Activated naive CD4-positive, alpha-beta T cell treated with anti-CD3 and anti-CD28 coated beads, Interleukin-2, amount 50 U/mL, for 72 hours (primary cell): ENCODE measurements at regions not wholly inside any gene's neighbourhood (a gene's known extent, or its start where the extent isn't known, plus 50 kb on each side); places are given as distances from the start of the nearest gene placed in this dataset.

Source experiments
- ATAC-seq, 2 donors: fragments of 150-1000 bp; cut with Tn5 transposase; 2 replicates each; pipeline ENCODE4 v1.10.0; 2021; ENCODE audit warnings: mild to moderate bottlenecking in 2 of 2, moderate library complexity in 2 of 2
- DNase-seq, 2 donors: peaks; one replicate each; pipeline ENCODE4 v3.0.0; 2021 to 2022; ENCODE audit warnings: low spot score in 2 of 2
- H3K27ac Mint-ChIP-seq, 2 donors: one replicate each; pipeline ENCODE4 v1.8.0; 2022; ENCODE audit warnings: mild to moderate bottlenecking in 2 of 2, mixed read lengths in 2 of 2
- H3K36me3 Mint-ChIP-seq, 2 donors: one replicate each; pipeline ENCODE4 v1.8.0; 2022; ENCODE audit warnings: mixed read lengths in 2 of 2
- H3K9me3 Mint-ChIP-seq, 2 donors: one replicate each; pipeline ENCODE4 v1.8.0; 2022; ENCODE audit warnings: mixed read lengths in 2 of 2

- DNase-seq (no peak), ATAC-seq (no peak)
- Mint-ChIP-seq H3K36me3 (no peaks in the 10 kb centered on the region), H3K27ac (no peak overlapping the region), H3K9me3 (no peaks in the 10 kb centered on the region)
These were observed 74.6 kb downstream of the FEM1C start for GRCh38 chr5:115469904-115470516.

DNA sequence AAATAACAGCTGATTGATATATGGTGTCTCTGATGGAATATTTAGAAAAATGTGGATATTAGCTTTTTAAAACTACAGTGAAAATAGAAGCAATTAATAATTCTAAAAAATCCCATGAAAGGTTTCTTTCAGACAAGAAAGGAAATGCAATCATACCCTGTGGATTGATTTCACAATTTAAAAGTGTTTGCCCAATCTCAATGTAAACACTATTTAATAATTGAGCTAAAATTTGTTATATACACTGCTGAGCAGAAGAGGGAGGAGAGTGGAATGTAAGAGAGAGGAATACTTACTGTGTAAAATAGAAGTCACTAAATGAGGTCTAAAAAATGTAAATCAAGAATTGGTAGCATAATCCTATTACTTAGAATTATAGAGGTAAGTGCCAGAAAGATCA, 76.9 kb downstream of the FEM1C start:
- no peaks in the 10 kb centered on the region for H3K36me3 Mint-ChIP-seq
- H3K27ac Mint-ChIP-seq, result no peak overlapping the region
- DNase-seq (no peak), ATAC-seq (no peak)
- H3K9me3 Mint-ChIP-seq, result no peaks in the 10 kb centered on the region

DNA sequence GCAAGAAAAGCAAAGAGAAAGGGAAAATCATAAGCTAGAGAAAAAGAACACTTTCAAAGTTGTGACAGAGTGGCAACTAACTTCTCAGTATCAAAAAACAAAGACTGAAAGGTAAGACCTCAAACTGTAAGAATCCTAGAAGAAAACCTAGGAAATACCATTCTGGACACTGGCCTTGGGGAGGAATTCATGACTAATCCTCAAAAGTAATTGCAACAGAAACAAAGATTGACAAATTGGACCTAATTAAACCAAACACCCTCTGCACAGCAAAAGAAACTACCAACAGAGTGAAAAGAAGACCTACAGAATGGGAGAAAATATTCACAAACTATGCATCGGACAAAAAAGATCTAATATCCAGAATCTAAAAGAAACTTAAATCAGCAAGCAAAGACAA, 79.1 kb downstream of the FEM1C start:
- ATAC-seq (no peak), DNase-seq (no peak)
- Mint-ChIP-seq H3K27ac (no peak overlapping the region), H3K9me3 (no peaks in the 10 kb centered on the region), H3K36me3 (no peaks in the 10 kb centered on the region)

DNA sequence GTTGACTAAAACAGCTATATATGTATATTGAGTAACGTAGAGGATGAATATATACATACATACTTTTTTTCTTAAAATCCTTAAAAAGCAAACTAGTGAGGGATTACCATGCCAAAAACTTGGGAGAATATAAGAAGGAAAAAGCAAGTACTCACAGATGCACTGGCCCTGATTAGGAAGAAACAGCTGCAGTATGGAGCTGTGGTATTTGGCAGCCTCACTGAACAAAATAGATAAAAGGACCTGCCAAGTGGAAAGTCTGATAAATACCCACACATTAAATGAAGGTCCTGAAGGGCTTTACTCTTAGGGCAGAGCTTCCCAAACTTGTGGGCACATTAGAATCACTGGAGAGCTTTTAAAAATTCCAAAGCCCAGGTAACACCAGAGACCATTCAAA, 80.6 kb downstream of the FEM1C start:
- Mint-ChIP-seq H3K9me3 (no peaks in the 10 kb centered on the region), H3K27ac (no peak overlapping the region), H3K36me3 (no peaks in the 10 kb centered on the region)
- DNase-seq (no peak), ATAC-seq (no peak)

DNA sequence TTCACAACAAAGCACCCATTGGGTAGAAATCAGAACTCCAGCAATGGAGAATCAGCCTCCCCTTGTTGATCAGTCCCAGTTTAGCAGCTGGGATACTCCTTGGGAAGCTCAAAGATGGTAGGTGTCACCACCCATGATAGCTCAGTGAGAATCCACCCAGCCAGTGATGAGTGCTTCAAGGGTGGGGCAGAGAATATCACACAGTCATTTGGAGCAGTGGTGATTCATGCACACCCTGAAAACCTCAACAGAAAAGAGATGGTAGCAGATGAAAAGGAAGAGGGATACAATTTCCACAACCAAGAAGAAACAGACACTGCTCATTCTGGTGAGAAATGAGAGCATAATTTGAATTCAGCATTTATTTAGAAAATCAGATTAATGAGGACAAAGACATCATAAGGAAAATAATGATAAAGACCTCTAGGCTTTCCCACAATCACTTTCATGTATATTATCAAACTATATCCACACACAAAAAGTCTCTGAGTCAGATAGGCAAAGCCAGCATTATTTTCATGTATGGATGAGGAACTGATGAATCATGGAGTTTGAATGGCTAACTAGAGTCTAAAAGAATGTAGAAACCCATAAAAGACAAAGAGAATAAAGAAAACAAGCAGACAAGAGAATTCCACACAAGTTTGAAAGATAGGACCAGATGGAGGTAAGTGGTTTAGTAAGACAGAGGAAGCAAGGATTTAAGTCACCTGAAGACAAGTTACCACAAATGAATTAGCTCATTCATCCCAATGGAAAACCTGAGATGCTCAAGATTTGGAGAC, 82.9 kb downstream of the FEM1C start:
- H3K27ac Mint-ChIP-seq, result peak overlapping the region; percentile 0 to 68
- no peaks in the 10 kb centered on the region for H3K36me3 Mint-ChIP-seq
- no peaks in the 10 kb centered on the region for H3K9me3 Mint-ChIP-seq
- DNase-seq (peak in 1 of 2 donors; percentile 50), ATAC-seq (peak; percentile 87 to 91)

GRCh38 chr5:115461093-115461492, 83.5 kb downstream of the FEM1C start:
- H3K36me3 Mint-ChIP-seq, result no peaks in the 10 kb centered on the region
- no peaks in the 10 kb centered on the region for H3K9me3 Mint-ChIP-seq
- ATAC-seq (no peak), DNase-seq (no peak)
- peak overlapping the region; percentile 0 to 68 for H3K27ac Mint-ChIP-seq

DNA sequence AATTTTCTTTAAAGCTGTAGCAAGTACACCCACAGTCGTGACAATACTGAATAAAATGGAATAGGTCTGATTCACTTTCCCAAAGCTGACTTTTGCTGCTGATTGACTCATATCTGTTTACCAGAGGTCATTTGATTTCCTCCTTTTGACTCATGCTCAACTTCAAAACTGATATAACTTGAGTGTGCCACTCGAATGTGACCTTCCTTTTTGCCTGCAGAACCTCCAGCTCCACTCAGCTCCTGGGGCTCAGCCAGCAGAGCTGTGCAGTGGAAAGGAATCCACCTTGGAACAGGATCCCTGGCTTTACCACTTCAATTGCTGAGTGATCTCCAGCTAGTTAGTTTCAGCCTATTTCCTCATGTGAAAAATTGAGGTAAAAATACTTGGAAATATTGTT, 84.1 kb downstream of the FEM1C start:
- DNase-seq (peak in 1 of 2 donors; percentile 29), ATAC-seq (peak; percentile 73 to 75)
- no peaks in the 10 kb centered on the region for H3K9me3 Mint-ChIP-seq
- H3K27ac Mint-ChIP-seq, result no peak overlapping the region
- H3K36me3 Mint-ChIP-seq, result no peaks in the 10 kb centered on the region

GRCh38 chr5:115459855-115460341, 84.7 kb downstream of the FEM1C start:
- ATAC-seq, result peak in 1 of 2 donors; percentile 14

GRCh38 chr5:115458416-115458815, 86.2 kb downstream of the FEM1C start:
- no peak for ATAC-seq
- DNase-seq, result no peak
- Mint-ChIP-seq H3K36me3 (no peaks in the 10 kb centered on the region), H3K9me3 (no peaks in the 10 kb centered on the region), H3K27ac (no peak overlapping the region)

More at GRCh38 chr5:115459855-115460341, 84.7 kb downstream of the FEM1C start:
- no peaks in the 10 kb centered on the region for H3K9me3 Mint-ChIP-seq
- H3K27ac Mint-ChIP-seq, result no peak overlapping the region
- no peaks in the 10 kb centered on the region for H3K36me3 Mint-ChIP-seq
- DNase-seq, result no peak

DNA sequence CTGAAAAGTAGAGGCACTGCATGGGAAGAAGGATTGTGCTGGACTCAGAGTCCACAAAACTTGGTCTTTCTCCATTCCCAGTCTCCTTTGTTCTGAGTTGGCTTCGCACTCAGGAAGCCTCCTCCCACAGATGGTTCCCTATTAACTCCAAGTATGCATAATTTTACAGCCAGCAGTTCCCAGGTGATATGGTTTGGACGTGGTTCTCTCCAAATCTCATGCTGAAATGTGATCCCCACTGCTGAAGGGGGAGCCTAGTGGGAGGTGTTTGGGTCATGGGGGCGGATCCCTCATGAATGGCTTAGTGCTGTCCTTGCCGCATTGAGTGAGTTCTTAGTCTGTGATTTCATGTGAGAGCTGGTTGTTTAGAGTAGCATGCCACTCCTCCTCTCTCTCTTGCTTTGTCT, 86.6 kb downstream of the FEM1C start:
- ATAC-seq (no peak), DNase-seq (no peak)
- Mint-ChIP-seq H3K36me3 (no peaks in the 10 kb centered on the region), H3K9me3 (no peaks in the 10 kb centered on the region), H3K27ac (no peak overlapping the region)

DNA sequence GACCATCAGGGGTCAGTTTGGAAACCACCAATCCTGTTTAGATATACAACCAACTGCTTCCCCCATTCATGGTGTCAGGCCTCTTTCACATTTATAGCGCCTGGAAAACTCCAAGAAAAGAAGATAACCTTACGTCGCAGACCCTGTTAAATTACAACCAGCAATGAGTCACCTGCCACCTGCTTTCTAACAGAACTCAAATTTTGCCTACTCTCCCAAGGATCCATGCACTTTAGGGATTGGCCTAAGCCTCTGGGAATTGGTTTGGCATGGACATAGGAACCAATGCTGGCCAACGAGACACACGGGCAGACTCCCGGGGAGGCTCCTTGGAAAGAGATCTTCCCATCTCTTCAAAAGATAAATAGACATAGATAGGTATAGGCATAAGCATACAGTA, 87.0 kb downstream of the FEM1C start:
- DNase-seq (no peak), ATAC-seq (no peak)
- no peak overlapping the region for H3K27ac Mint-ChIP-seq
- H3K36me3 Mint-ChIP-seq, result no peaks in the 10 kb centered on the region
- no peaks in the 10 kb centered on the region for H3K9me3 Mint-ChIP-seq

GRCh38 chr5:115456539-115457040, 88.0 kb downstream of the FEM1C start:
- Mint-ChIP-seq H3K36me3 (no peaks in the 10 kb centered on the region), H3K27ac (no peak overlapping the region), H3K9me3 (no peaks in the 10 kb centered on the region)
- ATAC-seq (no peak), DNase-seq (no peak)

DNA sequence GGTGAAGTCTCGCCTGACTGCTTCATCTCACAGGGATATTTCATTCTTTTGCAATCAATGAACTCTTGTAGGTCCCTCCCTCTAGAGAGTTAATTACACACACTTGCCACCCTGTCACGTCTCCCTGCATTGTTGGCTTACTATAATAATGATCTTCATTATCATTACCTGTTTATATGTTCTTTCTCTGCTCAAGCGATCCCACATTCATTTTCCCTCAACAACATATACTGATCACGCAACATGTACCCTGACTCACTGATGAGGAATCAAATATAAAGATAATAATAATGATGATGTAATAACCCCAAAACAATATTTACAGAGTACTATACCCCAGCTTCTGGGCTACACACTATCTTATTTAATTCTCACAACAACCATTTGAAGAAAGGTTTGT, 88.5 kb downstream of the FEM1C start:
- Mint-ChIP-seq H3K9me3 (no peaks in the 10 kb centered on the region), H3K36me3 (no peaks in the 10 kb centered on the region), H3K27ac (no peak overlapping the region)
- DNase-seq, result no peak
- ATAC-seq, result no peak

DNA sequence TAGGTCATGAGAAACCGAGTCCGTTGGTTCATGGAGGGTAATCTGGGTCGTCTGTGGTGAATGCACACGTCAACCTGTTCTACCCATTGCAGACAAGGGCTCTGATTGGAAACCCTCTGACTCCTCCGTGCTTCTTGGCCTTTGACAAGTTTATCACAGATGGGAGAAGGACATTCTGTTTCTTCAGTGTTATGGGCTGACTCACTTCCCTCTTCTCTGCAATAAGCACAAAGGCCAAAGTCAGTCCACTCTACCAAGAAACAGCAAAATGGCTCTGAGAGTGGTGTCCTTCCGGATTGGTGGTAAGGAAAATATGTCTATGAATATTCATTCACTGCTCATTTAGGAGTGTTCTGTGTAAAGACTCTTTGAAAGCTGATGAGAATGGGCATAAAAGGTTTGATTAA, 89.3 kb downstream of the FEM1C start:
- H3K27ac Mint-ChIP-seq, result no peak overlapping the region
- H3K36me3 Mint-ChIP-seq, result no peaks in the 10 kb centered on the region
- DNase-seq (no peak), ATAC-seq (no peak)
- H3K9me3 Mint-ChIP-seq, result no peaks in the 10 kb centered on the region

DNA sequence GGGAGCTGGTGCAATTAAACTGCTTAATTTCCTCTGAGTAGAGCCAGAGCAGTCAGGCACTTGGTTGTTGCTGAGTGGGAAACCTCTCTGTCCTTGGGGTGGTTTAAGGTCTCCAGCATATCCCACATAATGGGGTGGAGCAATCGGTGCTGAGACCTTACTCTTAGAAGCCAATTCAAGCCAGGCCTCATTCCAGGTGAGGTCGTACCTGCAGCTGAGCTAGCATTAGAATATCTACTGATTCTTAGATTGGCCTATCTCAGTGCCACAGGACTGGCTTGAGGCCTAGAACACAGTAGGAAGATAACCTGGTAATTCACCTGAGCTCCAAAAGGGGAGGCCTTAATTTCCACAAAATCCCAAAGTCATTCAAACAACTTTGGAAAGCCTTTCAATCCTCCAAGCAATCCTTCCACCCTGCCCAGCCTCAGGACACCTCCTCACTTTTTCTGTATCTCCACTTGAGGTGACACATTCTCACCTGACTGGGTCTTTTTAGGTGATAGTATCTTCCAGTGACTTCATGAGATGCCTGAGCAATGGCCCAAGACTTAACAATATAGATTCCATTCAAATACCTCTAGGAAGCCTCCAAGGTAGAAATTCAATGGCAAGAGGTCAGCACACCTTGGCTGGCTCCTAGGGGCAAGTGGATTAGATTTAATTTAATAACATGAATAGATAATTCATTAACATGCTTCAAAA, 91.0 kb downstream of the FEM1C start:
- DNase-seq (no peak), ATAC-seq (no peak)
- Mint-ChIP-seq H3K27ac (no peak overlapping the region), H3K36me3 (no peaks in the 10 kb centered on the region), H3K9me3 (no peaks in the 10 kb centered on the region)

DNA sequence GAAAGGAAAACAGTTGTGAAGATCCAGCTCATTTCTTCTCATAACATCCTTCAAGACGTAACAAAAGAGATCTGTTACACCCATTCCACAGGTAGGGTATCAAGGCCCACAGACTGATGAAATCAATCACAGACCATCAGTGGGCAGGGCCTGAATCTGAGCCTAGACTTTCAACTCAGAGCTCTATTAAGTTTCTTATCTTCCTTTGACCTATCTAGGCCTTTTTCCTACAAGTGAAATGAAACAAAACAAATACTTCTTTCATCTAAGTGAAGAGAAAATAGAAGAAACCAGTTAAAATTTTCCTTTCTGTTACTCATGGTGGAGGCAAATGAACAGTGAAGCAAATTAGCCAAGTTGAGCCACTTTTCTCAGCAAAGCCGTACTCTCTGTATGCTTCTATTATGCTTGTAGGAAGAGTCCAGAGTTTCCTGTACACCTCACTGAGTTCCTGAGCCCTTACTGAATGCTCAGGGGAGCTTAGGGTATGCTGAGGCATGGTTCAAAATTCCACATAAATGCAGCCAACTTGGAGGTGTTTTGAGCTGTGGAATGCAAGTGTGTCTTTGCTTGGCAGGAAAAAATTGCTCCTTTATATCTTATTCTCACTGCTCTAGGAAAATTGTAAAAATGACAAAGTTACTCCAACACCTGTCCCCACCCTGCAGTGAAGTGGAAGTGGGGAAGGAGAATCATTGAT, 91.9 kb downstream of the FEM1C start:
- no peak overlapping the region for H3K27ac Mint-ChIP-seq
- no peaks in the 10 kb centered on the region for H3K9me3 Mint-ChIP-seq
- ATAC-seq, result no peak
- DNase-seq, result no peak
- H3K36me3 Mint-ChIP-seq, result no peaks in the 10 kb centered on the region

DNA sequence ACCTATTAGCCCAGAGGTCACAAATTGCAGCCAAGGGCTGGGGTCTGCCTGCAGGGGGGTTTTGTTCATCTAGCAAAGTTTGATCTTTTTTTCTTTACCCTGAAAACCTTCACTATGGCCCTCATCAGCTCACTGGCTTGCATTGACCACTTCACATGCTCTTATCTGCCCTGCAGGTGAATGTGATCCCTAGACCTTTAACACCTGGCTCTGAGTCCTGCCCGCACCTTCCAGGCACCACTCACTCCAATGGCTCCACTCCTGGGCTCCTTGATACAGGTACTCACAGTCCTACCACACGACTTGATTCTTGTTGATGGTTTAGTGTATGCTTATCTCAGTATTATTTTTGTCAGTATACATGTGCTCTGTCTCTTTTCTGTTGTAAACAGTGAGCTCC, 92.5 kb downstream of the FEM1C start:
- Mint-ChIP-seq H3K36me3 (no peaks in the 10 kb centered on the region), H3K9me3 (no peaks in the 10 kb centered on the region), H3K27ac (no peak overlapping the region)
- no peak for DNase-seq
- no peak for ATAC-seq
